Glomerular endothelial cell (primary cell): ENCODE measurements at regions not wholly inside any gene's neighbourhood (a gene's known extent, or its start where the extent isn't known, plus 50 kb on each side); places are given as distances from the start of the nearest gene placed in this dataset.

Experiments used
- DNase-seq: peaks from one replicate; pipeline ENCODE4 v3.0.0-alpha.2; 2011; ENCODE audit warnings: low read depth, low spot score; ENCODE audit errors: extremely low read depth

GRCh38 chr5:92907938-92908606 is 672.9 kb downstream of the NR2F1-AS1 start:
- DNase-seq, result no peak

GRCh38 chr5:92906798-92907376 is 674.1 kb downstream of the NR2F1-AS1 start:
- no peak for DNase-seq

GRCh38 chr5:92904021-92904420 is 677.0 kb downstream of the NR2F1-AS1 start:
- no peak for DNase-seq

GRCh38 chr5:92899611-92900010 is 681.4 kb downstream of the NR2F1-AS1 start:
- no peak for DNase-seq

GRCh38 chr5:92896722-92897121 is 684.3 kb downstream of the NR2F1-AS1 start:
- no peak for DNase-seq

- DNase-seq, result no peak
Observed at GRCh38 chr5:92890841-92891244, 690.2 kb downstream of the NR2F1-AS1 start.

GRCh38 chr5:92889140-92889539 is 691.9 kb downstream of the NR2F1-AS1 start:
- DNase-seq, result no peak

GRCh38 chr5:92887254-92887653 is 693.8 kb downstream of the NR2F1-AS1 start:
- DNase-seq, result no peak

- DNase-seq, result no peak
Observed at GRCh38 chr5:92886751-92887150, 694.3 kb downstream of the NR2F1-AS1 start.

- DNase-seq, result no peak
Observed at GRCh38 chr5:92885950-92886349, 695.1 kb downstream of the NR2F1-AS1 start.

- DNase-seq, result no peak
Observed at GRCh38 chr5:92884469-92884868, 696.5 kb downstream of the NR2F1-AS1 start.

GRCh38 chr5:92879806-92880543 is 701.0 kb downstream of the NR2F1-AS1 start:
- DNase-seq, result no peak

GRCh38 chr5:92874790-92875189 is 706.2 kb downstream of the NR2F1-AS1 start:
- DNase-seq, result no peak

GRCh38 chr5:92868442-92868841 is 712.6 kb downstream of the NR2F1-AS1 start:
- no peak for DNase-seq

- DNase-seq, result no peak
Observed at GRCh38 chr5:92864591-92864990, 716.4 kb downstream of the NR2F1-AS1 start.

GRCh38 chr5:92863666-92864065 is 717.4 kb downstream of the NR2F1-AS1 start:
- no peak for DNase-seq

- DNase-seq, result no peak
Observed at GRCh38 chr5:92861531-92862285, 719.3 kb downstream of the NR2F1-AS1 start.

- no peak for DNase-seq
Observed at GRCh38 chr5:92860061-92860460, 721.0 kb downstream of the NR2F1-AS1 start.

GRCh38 chr5:92852219-92852618 is 728.8 kb downstream of the NR2F1-AS1 start:
- no peak for DNase-seq

- no peak for DNase-seq
Observed at GRCh38 chr5:92850886-92851285, 730.1 kb downstream of the NR2F1-AS1 start.

GRCh38 chr5:92849756-92850155 is 731.3 kb downstream of the NR2F1-AS1 start:
- DNase-seq, result no peak
